ENCODE measurements at regions not wholly inside any gene's neighbourhood (a gene's known extent, or its start where the extent isn't known, plus 50 kb on each side); places are given as distances from the start of the nearest gene placed in this dataset.

- Histone ChIP-seq H3K9me3 (ENCODE audit: control insufficient read depth in 1 of 2, low read length in 2 of 2) (no peaks in the 10 kb centered on the region), H3K4me1 (ENCODE audit: insufficient read depth, low read length) (no peaks in the 10 kb centered on the region), H3K36me3 (ENCODE audit: insufficient read depth, low read length) (no peaks in the 10 kb centered on the region), H3K4me3 (ENCODE audit: low read length in 2 of 2) (no peak overlapping the region), H3K27ac (ENCODE audit: low read depth, low read length) (no peak overlapping the region), H3K27me3 (ENCODE audit: insufficient read depth, low read length) (no peaks in the 10 kb centered on the region)
- Mint-ChIP-seq H3K4me3 (no peak overlapping the region), H3K36me3 (no peaks in the 10 kb centered on the region), H3K4me1 (no peaks in the 10 kb centered on the region), H3K27me3 (no peaks in the 10 kb centered on the region), H3K27ac (no peak overlapping the region), H3K9me3 (peaks cover 0 to 4% (median 0%) of the 10 kb centered on the region in 8 donors)
- intact Hi-C loops (cut with micrococcal nuclease) = no loop called here
- DNase-seq = no peak
- ChIA-PET CTCF (ENCODE audit: partially characterized antibody) (no interaction called here), POLR2A (ENCODE audit: partially characterized antibody) (no interaction called here)
Observed at GRCh38 chr4:116438981-116439729, 646.2 kb downstream of the TRAM1L1 start.

- H3K27me3 Mint-ChIP-seq = no peaks in the 10 kb centered on the region
- no peaks in the 10 kb centered on the region for H3K4me1 ChIP-seq (ENCODE audit: insufficient read depth, low read length)
- CTCF ChIA-PET (ENCODE audit: partially characterized antibody) = no interaction called here
Observed at GRCh38 chr4:116438417-116438816, 647.0 kb downstream of the TRAM1L1 start.

GRCh38 chr4:116427666-116428065 is 657.7 kb downstream of the TRAM1L1 start:
- ChIA-PET POLR2A (ENCODE audit: partially characterized antibody) (no interaction called here), CTCF (ENCODE audit: partially characterized antibody) (no interaction called here)
- no peak overlapping the region for H3K27ac Mint-ChIP-seq

More at GRCh38 chr4:116438417-116438816, 647.0 kb downstream of the TRAM1L1 start:
- H3K4me1 Mint-ChIP-seq = no peaks in the 10 kb centered on the region
- Histone ChIP-seq H3K27ac (ENCODE audit: low read depth, low read length) (no peak overlapping the region), H3K9me3 (ENCODE audit: control insufficient read depth in 1 of 2, low read length in 2 of 2) (no peaks in the 10 kb centered on the region), H3K36me3 (ENCODE audit: insufficient read depth, low read length) (no peaks in the 10 kb centered on the region), H3K27me3 (ENCODE audit: insufficient read depth, low read length) (no peaks in the 10 kb centered on the region), H3K4me3 (ENCODE audit: low read length in 2 of 2) (no peak overlapping the region)
- H3K36me3 Mint-ChIP-seq = no peaks in the 10 kb centered on the region
- H3K4me3 Mint-ChIP-seq = no peak overlapping the region
- DNase-seq = no peak
- no peak overlapping the region for H3K27ac Mint-ChIP-seq
- H3K9me3 Mint-ChIP-seq = peaks cover 0 to 4% (median 0%) of the 10 kb centered on the region in 8 donors
- POLR2A ChIA-PET (ENCODE audit: partially characterized antibody) = no interaction called here
- intact Hi-C loops (cut with micrococcal nuclease) = no loop called here

GRCh38 chr4:116413222-116413621 is 672.2 kb downstream of the TRAM1L1 start:
- Mint-ChIP-seq H3K4me3 (no peak overlapping the region), H3K36me3 (no peaks in the 10 kb centered on the region), H3K9me3 (peaks cover 0 to 10% (median 4%) of the 10 kb centered on the region in 8 donors), H3K27ac (no peak overlapping the region), H3K4me1 (no peaks in the 10 kb centered on the region), H3K27me3 (no peaks in the 10 kb centered on the region)
- no peak for DNase-seq
- H3K4me1 ChIP-seq (ENCODE audit: insufficient read depth, low read length) = no peaks in the 10 kb centered on the region
- H3K27ac ChIP-seq (ENCODE audit: low read depth, low read length) = no peak overlapping the region
- no peaks in the 10 kb centered on the region for H3K9me3 ChIP-seq (ENCODE audit: control insufficient read depth in 1 of 2, low read length in 2 of 2)
- ChIA-PET CTCF (ENCODE audit: partially characterized antibody) (no interaction called here), POLR2A (ENCODE audit: partially characterized antibody) (no interaction called here)
- no peak overlapping the region for H3K4me3 ChIP-seq (ENCODE audit: low read length in 2 of 2)
- H3K27me3 ChIP-seq (ENCODE audit: insufficient read depth, low read length) = no peaks in the 10 kb centered on the region
- no peaks in the 10 kb centered on the region for H3K36me3 ChIP-seq (ENCODE audit: insufficient read depth, low read length)
- intact Hi-C loops (cut with micrococcal nuclease) = no loop called here

More at GRCh38 chr4:116427666-116428065, 657.7 kb downstream of the TRAM1L1 start:
- Histone ChIP-seq H3K9me3 (ENCODE audit: control insufficient read depth in 1 of 2, low read length in 2 of 2) (peaks cover 0 to 3% of the 10 kb centered on the region in 2 donors), H3K27me3 (ENCODE audit: insufficient read depth, low read length) (no peaks in the 10 kb centered on the region), H3K4me3 (ENCODE audit: low read length in 2 of 2) (no peak overlapping the region), H3K27ac (ENCODE audit: low read depth, low read length) (no peak overlapping the region), H3K36me3 (ENCODE audit: insufficient read depth, low read length) (no peaks in the 10 kb centered on the region), H3K4me1 (ENCODE audit: insufficient read depth, low read length) (no peaks in the 10 kb centered on the region)
- Mint-ChIP-seq H3K9me3 (peaks cover 3 to 34% (median 20%) of the 10 kb centered on the region in 8 donors), H3K36me3 (peaks cover 0 to 4% of the 10 kb centered on the region in 2 donors), H3K4me3 (no peak overlapping the region), H3K27me3 (no peaks in the 10 kb centered on the region), H3K4me1 (no peaks in the 10 kb centered on the region)
- intact Hi-C loops (cut with micrococcal nuclease) = no loop called here
- no peak for DNase-seq

GRCh38 chr4:116401293-116401692 is 684.1 kb downstream of the TRAM1L1 start:
- DNase-seq = no peak
- POLR2A ChIA-PET (ENCODE audit: partially characterized antibody) = no interaction called here

GRCh38 chr4:116400480-116400879 is 684.9 kb downstream of the TRAM1L1 start:
- Histone ChIP-seq H3K27ac (ENCODE audit: low read depth, low read length) (no peak overlapping the region), H3K36me3 (ENCODE audit: insufficient read depth, low read length) (no peaks in the 10 kb centered on the region), H3K27me3 (ENCODE audit: insufficient read depth, low read length) (no peaks in the 10 kb centered on the region), H3K4me1 (ENCODE audit: insufficient read depth, low read length) (no peaks in the 10 kb centered on the region), H3K4me3 (ENCODE audit: low read length in 2 of 2) (no peak overlapping the region), H3K9me3 (ENCODE audit: control insufficient read depth in 1 of 2, low read length in 2 of 2) (no peaks in the 10 kb centered on the region)
- no peaks in the 10 kb centered on the region for H3K27me3 Mint-ChIP-seq
- CTCF ChIA-PET (ENCODE audit: partially characterized antibody) = no interaction called here
- no peaks in the 10 kb centered on the region for H3K4me1 Mint-ChIP-seq
- H3K9me3 Mint-ChIP-seq = peaks cover 0 to 4% (median 2%) of the 10 kb centered on the region in 8 donors
- H3K36me3 Mint-ChIP-seq = no peaks in the 10 kb centered on the region
- intact Hi-C loops (cut with micrococcal nuclease) = no loop called here
- DNase-seq = no peak
- H3K4me3 Mint-ChIP-seq = no peak overlapping the region
- POLR2A ChIA-PET (ENCODE audit: partially characterized antibody) = no interaction called here
- no peak overlapping the region for H3K27ac Mint-ChIP-seq

More at GRCh38 chr4:116401293-116401692, 684.1 kb downstream of the TRAM1L1 start:
- no peaks in the 10 kb centered on the region for H3K9me3 ChIP-seq (ENCODE audit: control insufficient read depth in 1 of 2, low read length in 2 of 2)
- H3K36me3 ChIP-seq (ENCODE audit: insufficient read depth, low read length) = no peaks in the 10 kb centered on the region
- Mint-ChIP-seq H3K27ac (no peak overlapping the region), H3K9me3 (peaks cover 0 to 3% (median 0%) of the 10 kb centered on the region in 8 donors), H3K4me3 (no peak overlapping the region), H3K4me1 (no peaks in the 10 kb centered on the region), H3K27me3 (no peaks in the 10 kb centered on the region), H3K36me3 (no peaks in the 10 kb centered on the region)
- H3K4me3 ChIP-seq (ENCODE audit: low read length in 2 of 2) = no peak overlapping the region
- intact Hi-C loops (cut with micrococcal nuclease) = no loop called here
- no peak overlapping the region for H3K27ac ChIP-seq (ENCODE audit: low read depth, low read length)
- H3K27me3 ChIP-seq (ENCODE audit: insufficient read depth, low read length) = no peaks in the 10 kb centered on the region
- H3K4me1 ChIP-seq (ENCODE audit: insufficient read depth, low read length) = no peaks in the 10 kb centered on the region
- CTCF ChIA-PET (ENCODE audit: partially characterized antibody) = no interaction called here

GRCh38 chr4:116397714-116398113 is 687.7 kb downstream of the TRAM1L1 start:
- Mint-ChIP-seq H3K36me3 (no peaks in the 10 kb centered on the region), H3K4me1 (no peaks in the 10 kb centered on the region), H3K4me3 (no peak overlapping the region), H3K27me3 (no peaks in the 10 kb centered on the region), H3K9me3 (peaks cover 0 to 4% (median 0%) of the 10 kb centered on the region in 8 donors), H3K27ac (no peak overlapping the region)
- POLR2A ChIA-PET (ENCODE audit: partially characterized antibody) = no interaction called here
- Histone ChIP-seq H3K4me1 (ENCODE audit: insufficient read depth, low read length) (no peaks in the 10 kb centered on the region), H3K9me3 (ENCODE audit: control insufficient read depth in 1 of 2, low read length in 2 of 2) (no peaks in the 10 kb centered on the region), H3K27me3 (ENCODE audit: insufficient read depth, low read length) (no peaks in the 10 kb centered on the region), H3K27ac (ENCODE audit: low read depth, low read length) (no peak overlapping the region), H3K4me3 (ENCODE audit: low read length in 2 of 2) (no peak overlapping the region), H3K36me3 (ENCODE audit: insufficient read depth, low read length) (no peaks in the 10 kb centered on the region)
- CTCF ChIA-PET (ENCODE audit: partially characterized antibody) = no interaction called here
- intact Hi-C loops (cut with micrococcal nuclease) = no loop called here
- DNase-seq = no peak
